ENCODE measurements at regions not wholly inside any gene's neighbourhood (a gene's known extent, or its start where the extent isn't known, plus 50 kb on each side); places are given as distances from the start of the nearest gene placed in this dataset.
"Not testable (repeated sequence)": the region's sequence is repeated elsewhere in the genome, so short reads cannot be mapped to it uniquely, and the experiment has no call there.

DNA sequence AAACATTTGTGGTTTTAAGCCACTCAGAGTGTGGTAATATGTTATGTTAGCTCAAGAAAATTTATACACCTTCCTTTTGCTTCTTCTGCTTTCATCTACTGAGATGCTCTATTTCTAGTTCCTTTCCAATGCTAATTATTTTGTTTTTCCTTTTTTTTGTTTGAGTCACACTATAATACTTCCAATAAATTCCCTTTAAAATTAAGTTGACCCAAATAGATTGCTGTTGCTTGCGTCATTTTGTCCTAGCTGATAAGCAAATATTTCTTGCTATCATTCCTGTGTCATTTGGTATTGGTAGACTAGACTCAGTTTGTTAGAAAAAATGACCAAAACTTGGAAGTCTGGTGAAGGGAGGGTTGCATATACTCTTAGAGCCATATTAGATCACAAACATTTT lies 437.0 kb upstream of the CNTN6 start:
- DNase-seq (ENCODE audit: low read depth in 2 of 2), result no peak

DNA sequence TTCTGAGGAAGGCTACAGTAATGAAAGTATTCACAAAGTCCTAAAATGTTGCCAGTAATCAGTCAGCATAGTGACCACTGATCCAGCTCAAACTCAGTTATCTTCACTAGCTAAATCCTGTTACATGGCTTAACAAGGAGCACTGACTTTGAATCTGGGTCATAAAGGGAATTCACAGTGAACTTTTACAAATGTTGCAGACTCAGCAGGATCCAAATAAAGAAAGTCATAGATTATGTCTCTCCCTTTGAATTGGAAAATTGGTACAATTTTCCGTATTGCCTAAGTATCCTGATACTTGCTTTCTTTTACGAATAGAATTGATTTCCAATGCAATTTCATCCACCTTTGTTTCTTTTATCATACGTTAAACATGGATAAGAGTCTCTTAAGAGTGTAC lies 431.5 kb upstream of the CNTN6 start:
- no peak for DNase-seq (ENCODE audit: low read depth in 2 of 2)

DNA sequence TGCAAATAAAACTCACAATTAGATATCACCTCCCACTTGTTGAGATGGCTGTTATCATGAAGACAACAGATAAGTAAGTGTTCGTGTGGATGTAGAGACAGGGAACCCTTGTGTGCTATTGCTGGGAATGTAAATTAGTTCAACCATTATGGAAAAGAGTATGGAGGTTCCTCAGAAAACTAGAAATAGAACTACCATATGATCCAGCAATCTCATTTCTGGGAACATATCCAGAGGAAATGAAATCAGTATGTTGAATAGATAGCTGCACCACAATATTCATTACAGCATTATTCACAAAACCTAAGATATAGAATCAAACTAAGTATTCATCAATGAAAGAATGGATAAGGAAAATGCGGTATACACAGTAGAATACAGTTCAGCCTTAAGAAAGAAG lies 418.7 kb upstream of the CNTN6 start:
- no peak for DNase-seq (ENCODE audit: low read depth in 2 of 2)

DNA sequence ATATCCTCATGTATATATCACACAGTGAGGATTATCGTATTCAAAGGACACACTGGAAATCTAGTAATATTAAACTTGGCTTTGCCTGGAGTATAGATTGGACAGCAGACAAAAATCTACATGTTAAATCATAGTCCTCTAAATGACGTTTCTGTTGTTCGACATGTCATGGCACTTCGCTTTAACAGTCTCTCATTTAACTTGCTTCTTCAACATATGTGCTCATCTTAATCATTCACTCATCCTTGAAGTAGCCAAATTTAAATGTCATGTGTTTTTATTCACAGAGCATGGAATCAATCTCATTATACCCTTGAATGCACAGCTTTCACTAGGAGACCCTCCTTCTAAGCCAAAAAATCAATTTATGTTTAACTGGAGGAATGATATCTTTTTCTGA lies 417.0 kb upstream of the CNTN6 start:
- DNase-seq (ENCODE audit: low read depth in 2 of 2), result no peak

DNA sequence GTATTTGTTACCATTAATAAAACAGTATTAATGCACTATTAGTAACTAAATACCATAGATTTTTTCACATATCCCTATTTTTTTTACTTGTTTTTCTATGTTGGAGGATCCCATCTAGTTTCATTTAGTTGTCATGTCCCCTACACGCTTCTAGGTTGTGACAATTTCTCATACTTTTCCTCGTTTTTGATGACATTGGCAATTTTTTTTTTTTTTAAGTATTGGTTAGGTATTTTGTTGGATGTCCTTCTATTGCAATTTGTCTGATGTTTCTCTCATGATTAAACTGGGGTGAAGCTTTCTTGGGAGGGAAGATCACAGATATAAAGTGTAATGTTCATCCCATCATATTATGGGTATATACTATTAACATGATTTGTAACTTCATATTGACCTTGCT lies 409.1 kb upstream of the CNTN6 start:
- DNase-seq (ENCODE audit: low read depth in 2 of 2), result no peak

DNA sequence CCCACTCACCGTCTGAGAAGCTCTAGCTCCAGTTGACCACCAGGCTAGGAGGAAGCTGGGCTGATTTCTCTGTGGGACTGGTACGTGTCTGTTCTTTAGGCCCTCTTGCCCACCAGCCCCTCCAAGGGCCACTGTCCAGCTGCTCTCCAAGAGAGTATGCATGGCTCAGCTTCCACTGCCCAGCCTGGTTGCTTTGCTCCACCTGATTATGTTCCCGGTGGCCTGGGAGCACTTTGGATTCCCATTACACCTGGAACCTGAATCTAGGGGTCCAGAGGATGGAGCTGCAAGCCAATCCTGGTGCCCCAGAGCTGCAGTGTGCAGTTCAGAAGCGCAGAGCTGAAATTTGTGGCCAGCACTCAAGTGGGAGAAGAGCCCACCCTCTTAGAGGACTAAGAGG lies 402.1 kb upstream of the CNTN6 start:
- no peak for DNase-seq (ENCODE audit: low read depth in 2 of 2)

DNA sequence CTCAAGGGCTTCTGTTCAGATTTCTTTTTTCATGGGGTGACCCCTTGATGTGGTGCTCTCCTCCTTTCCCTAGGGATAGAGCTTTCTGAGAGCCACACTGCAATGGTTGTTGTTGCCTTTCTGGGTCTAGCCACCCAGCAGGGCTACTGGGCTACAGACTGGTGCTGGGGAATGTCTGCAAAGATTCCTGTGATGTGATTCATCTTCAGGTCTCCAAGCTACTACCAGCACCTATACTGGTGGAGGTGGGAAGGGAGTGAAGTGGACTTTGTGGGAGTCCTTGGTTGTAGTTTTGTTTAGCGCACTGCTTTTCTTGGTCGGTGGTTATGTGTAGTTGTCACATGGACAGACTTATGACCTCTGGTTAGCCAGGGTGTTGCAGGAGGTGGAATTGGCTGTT lies 392.3 kb upstream of the CNTN6 start:
- no peak for DNase-seq (ENCODE audit: low read depth in 2 of 2)

DNA sequence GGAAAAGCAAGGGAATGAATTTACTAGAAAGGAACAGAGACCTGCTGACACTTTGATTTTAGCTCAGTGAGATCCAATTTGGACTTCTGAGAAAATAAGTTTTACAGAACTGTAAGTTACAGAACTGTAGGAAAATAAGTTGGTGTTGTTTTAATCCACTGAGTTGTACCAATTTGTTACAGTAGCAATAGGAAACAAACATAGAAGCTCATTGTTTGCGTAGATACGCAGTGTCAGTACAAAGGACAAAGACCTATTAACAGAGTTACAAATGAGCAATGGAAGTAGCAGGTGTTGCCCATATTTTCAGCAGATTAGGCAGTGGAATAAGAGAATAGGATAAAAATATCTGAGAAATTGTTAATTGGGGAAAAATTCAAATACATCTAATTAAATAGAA lies 385.8 kb upstream of the CNTN6 start:
- no peak for DNase-seq (ENCODE audit: low read depth in 2 of 2)

DNA sequence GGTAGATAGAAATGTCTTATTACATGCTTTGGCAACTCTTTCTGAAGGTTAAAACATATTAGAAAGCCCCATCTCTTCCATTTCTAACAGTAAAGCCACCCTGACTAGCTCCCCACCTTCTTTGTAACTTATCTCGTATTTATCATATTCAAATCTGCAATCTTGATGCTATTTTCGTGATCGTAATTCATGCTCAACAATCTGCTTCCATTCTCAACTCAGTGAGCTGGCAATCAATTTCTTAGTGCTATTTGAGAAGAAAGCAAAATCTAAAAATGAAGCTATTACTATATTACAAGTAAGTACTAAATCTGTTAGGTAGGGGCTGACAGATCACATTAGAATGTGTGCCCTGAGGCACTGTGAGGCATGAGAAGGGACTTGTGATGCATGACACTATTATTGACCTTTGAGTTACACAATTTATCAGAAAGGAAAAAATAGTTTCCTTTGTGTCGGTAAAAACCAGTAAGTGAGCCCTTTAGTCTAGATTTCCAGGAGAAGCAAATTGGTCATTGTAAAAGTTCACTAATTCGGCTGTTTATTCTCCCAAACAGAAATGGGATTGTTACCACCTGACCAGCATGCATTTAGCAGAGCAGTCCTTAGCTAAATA lies 379.7 kb upstream of the CNTN6 start:
- no peak for DNase-seq (ENCODE audit: low read depth in 2 of 2)

DNA sequence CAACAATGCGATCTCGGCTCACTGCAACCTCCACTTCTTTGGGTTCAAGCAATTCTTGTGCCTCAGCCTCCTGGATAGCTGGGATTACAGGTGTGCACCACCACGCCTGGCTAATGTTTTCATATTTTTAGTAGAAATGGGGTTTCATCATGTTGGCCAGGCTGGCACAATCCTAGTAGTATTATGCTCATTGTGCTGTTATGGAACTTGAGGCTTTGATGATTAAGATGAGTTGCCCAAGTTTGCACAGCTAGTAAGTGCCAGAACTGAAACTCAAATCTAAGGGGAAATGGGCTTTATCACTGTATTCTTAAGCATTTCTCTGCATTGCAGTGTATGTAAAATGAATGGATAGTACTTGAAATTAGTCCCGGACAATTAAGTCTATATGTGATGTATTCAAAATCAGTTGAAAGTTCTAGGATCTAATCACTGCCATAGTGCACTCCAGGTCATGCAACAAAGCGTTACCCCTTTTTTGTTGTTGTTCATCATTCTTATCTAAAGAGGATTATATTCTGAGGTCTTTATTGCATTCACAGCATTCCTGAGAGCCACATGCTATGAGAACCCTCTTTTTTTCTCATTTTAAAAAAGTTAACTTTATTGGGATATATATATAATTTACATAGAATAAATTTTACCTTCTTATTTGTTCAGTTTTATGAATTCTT lies 378.7 kb upstream of the CNTN6 start:
- DNase-seq (ENCODE audit: low read depth in 2 of 2), result no peak

DNA sequence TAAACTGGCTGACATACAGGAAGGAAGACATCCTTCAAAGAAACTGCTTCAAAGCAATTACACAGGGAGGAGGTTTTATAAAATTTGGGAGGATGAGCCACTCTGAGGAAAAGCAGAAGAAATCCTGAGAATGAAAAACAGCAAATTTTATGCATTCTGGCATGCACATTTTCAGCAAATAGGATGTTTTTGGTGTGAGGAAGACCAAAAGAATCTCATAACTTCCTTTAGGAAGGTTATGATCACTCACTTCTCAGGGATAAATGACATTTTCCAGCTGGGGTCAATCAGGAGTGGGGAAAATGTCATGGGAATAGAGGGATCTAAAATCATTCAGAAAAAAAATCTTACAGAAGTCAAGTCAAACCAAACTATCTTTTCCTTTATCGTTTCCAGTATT lies 371.7 kb upstream of the CNTN6 start:
- DNase-seq (ENCODE audit: low read depth in 2 of 2), result no peak

DNA sequence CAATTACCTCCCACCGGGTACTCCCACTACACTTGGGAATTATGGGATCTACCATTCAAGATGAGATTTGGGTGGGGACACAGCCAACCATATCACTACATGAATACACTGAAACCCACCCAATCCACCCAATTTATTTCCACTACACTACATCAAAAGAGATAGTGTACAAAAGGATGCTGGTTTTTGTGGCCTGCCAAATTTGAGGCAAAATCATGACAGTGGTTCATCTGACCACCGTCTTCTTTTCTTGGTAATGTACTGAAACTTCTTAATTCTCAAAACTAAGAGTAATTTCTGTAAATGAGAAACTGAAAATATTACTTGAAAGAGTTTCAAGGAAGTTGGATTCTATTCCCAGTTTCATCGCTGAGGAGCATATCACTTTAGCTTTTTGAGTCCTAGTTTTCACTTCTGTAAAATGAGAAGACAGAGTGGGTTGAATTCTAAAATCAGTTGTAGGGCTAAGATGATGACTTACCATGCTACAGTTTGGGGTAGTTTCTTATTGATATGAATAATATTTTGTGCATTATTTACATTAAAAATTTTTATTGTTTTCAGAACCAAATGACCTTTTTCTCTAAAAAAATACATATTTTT lies 360.4 kb upstream of the CNTN6 start:
- no peak for DNase-seq (ENCODE audit: low read depth in 2 of 2)

DNA sequence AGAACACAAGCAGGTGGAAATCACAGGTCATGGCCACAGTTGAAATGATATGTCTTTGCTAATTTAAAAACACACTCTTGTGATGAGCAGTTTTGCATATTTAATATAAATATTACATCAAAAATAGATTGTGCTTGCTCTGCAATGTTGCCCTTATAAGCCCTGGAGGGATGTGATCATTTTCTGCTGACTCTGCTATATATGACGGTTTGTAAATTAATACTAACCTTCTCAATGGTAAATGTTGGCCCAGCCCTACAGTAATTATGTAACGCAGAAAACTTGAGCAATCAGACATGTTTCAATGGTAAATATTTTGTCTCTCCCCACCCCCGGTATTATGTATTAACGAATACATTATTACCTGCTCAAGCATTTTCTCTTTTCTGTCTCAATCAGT lies 359.5 kb upstream of the CNTN6 start:
- DNase-seq (ENCODE audit: low read depth in 2 of 2), result no peak

DNA sequence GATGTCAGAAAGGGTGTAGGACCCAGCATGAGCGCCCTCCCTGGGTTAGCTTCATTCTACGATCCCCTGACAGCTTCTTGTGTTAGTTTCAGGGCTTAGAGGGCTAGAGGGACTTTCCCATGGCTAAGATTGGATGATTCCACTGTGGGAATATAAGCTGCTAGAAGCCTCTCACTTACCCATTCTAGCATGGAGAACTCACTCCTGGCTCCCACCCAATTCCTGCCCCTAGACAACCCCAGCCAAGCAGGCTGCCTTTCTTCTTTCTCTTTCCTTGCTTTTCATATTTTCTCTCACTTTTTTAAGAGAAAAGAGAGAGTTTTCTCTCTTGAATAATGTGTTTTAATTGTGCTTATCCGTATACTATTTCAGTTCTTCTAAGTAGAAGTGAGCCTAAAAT lies 335.1 kb upstream of the CNTN6 start:
- no peak for DNase-seq (ENCODE audit: low read depth in 2 of 2)

DNA sequence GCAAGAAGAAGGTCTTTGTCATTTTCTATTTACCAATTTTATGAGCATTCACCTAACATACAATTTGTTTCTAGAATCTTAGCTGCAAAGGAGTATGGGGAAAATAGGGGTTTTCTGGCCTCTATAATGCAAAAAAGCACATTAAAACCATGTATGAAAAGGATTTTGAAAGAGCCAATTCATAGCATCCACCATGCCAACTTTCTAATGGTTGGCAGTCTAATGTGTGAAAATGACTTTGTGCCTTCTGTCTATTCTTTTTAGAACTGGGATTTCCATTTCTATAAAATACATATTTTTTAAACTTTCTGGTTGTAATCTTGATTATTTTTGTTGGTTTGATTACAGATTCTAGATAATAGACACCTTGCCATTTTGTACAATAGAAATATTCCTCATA lies 333.7 kb upstream of the CNTN6 start:
- no peak for DNase-seq (ENCODE audit: low read depth in 2 of 2)

DNA sequence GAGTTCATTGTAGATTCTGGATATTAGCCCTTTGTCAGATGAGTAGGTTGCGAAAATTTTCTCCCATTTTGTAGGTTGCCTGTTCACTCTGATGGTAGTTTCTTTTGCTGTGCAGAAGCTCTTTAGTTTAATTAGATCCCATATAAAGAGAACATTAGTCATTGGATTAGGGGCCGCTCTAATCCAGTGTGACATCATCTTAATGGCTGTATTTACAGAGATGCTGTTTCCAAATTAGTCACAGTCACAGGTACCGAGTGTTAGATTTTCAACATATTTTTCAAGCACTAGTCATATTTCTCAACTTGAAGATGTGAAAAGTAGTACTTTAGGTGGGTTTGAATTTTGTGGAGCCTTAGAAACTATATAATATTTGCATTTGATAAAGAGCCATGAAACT lies 319.4 kb upstream of the CNTN6 start:
- not testable (repeated sequence) for DNase-seq (ENCODE audit: low read depth in 2 of 2)

DNA sequence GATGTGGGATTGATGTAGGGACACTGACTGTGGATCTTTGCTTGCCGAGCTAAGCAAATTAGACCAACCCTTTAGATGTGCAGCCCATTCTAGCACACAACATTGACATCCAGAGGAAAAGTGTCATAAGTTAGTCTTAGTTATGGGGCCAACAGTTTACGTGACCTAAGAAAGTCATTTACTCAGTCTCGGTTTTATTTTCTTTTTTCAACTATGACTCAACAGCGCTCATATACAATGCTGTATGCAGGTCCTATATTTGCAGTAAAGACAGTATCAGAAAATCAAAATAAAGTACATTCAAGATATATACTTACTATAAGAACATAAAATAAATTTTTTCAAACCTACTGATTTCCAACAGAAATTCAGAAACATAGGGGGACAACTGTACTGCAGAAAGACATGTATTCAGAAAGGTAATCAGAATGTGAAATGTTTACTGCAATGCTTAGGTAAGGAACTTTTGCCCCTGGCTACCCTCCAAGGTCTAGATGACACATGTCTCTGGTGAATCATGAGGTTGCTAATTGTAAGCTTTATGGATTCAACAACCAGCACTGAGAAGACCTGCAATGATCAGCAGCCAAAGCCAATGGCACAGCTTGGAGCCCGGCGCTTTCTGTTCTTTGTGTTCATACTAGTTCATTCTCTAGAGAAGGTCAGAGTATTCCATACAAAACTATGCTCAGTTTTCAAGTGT lies 317.5 kb upstream of the CNTN6 start:
- DNase-seq (ENCODE audit: low read depth in 2 of 2), result no peak

DNA sequence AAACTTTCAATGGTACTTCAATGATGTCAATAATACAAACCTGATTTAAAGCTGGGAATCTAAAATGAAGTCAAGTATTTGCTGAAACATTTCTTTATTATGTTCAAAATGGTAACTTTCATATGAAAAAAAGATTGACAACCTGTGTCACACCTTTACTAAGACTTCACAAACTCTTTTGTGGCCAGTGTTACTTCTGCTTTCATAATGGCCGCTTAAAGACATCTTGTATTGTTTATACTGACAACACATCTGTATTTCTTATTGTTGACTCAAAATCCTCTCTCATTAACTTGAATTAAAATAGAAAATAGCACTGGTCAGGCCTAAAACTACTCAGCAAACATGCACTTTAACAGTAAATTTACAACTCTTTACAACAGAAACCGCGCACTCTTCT lies 312.3 kb upstream of the CNTN6 start:
- DNase-seq (ENCODE audit: low read depth in 2 of 2), result no peak

DNA sequence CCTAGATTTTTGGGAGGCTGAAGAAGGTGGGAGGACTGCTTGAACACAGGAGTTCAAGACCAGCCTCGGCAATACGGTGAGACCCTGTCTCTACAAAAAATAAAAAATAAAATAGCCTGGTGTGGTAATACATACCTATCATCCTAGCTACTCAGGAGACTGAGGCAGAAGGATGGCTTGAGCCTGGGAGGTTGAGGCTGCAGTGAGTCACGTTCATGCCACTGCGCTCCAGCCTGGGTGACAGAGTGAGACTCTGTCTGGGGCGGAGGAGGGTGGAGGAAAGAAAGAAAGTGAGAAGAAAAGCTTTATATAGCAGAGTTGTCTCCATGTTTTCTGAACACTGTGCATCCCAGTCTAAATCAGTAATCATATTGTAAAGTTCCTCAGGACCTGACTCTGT lies 301.4 kb upstream of the CNTN6 start:
- DNase-seq (ENCODE audit: low read depth in 2 of 2), result no peak

DNA sequence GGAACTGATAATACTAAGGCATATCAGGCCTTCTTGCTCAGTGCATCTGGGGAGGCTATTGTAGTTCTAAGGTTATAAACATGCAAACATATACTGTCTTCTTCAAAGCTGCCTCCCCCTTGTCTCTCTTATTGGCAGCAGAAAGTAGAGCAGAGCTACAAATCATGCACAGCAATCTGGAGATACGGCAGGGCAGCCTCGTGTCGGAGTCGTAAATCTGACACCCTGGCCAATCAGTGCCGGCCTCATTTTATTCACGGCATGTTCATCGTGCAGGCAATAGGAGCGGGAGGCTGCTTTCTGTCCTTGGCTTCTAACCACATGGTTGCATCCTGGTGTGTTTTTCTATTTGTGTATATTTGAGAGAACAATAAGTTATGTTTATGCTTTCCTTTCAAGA lies 300.2 kb upstream of the CNTN6 start:
- no peak for DNase-seq (ENCODE audit: low read depth in 2 of 2)

DNA sequence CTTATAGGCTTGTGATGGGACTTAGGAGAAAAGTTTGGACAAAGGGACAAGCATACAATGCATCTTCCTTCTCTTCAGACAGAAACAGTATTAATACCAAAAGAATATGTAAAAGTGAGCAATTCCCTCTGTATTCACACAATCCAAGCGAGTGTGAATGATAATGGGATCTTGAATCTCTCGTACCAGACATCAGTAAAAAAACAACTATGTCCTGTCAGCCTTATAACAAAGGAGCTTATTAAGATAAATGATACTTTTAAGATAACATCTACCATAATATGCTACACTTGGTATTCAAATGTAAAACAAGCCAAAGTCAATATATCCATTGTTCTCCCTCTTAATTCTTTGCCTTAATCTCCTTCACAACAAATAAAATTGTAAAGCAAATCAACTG lies 288.6 kb upstream of the CNTN6 start:
- DNase-seq (ENCODE audit: low read depth in 2 of 2), result no peak

DNA sequence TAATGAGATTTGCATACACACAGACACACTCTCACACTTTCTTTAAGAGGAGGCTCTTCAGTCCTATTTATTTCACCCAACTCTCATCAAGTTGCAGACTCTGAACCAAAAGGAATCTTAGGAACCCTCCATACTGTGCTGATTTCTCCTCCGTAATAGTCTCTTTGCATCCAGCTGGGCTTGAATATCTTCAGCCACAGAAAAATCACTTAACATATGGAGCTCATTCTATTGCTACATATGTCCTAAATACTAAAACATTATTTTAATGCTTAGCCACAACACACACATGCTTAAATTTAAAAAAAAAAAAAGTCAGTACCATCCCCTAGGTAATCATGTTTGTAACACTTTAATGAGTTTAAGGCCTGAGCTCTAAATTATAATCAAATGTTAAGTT lies 287.5 kb upstream of the CNTN6 start:
- DNase-seq (ENCODE audit: low read depth in 2 of 2), result no peak

DNA sequence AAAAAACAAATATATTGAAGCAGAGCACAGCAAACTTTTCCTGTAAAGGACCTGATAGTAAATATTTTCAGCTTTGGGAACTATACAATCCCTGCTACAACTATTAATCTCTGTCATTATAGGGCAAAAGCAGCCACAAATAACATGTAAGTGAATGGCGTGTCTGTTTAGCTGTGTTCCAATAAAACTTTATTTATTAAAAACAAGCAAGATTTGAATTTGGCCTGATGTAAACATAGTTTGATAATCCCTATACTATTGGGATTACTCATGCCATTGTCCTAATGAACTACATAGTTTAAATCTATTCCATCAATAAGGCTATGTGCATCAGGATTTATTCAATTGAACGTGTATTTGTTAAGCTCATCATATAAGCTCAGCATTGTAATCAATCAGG lies 286.8 kb upstream of the CNTN6 start:
- DNase-seq (ENCODE audit: low read depth in 2 of 2), result no peak
